Natural killer cell (primary cell): ENCODE measurements at regions not wholly inside any gene's neighbourhood (a gene's known extent, or its start where the extent isn't known, plus 50 kb on each side); places are given as distances from the start of the nearest gene placed in this dataset.

ENCODE experiments used
- ATAC-seq, 3 donors: fragments of 150-1000 bp in 2 of 3; fragments of 200-7000 bp in 1 of 3; cut with Tn5 transposase; 1 replicate in 1 of 3; 2 replicates in 2 of 3; pipeline ENCODE4 v1.10.0; 2021; ENCODE audit warnings: mild to moderate bottlenecking in 2 of 3, moderate library complexity in 2 of 3
- DNase-seq, 2 donors: peaks; one replicate each; pipeline versions ENCODE4 v3.0.0 to v3.0.0-alpha.2; 2013 to 2021; ENCODE audit warnings: mixed read lengths in 1 of 2
- H3K27ac ChIP-seq: one replicate; pipeline ENCODE4 v1.5.1; 2013; ENCODE audit warnings: mild to moderate bottlenecking, low read length
- H3K27me3 ChIP-seq: one replicate; pipeline ENCODE4 v1.6.1; 2013; ENCODE audit warnings: low read length; ENCODE audit not compliant: control insufficient read depth, insufficient read depth
- H3K36me3 ChIP-seq: one replicate; pipeline ENCODE4 v1.6.1; 2013; ENCODE audit warnings: low read length; ENCODE audit not compliant: control insufficient read depth, insufficient read depth
- H3K4me1 ChIP-seq: one replicate; pipeline ENCODE4 v1.6.1; 2013; ENCODE audit warnings: low read length; ENCODE audit not compliant: control insufficient read depth, insufficient read depth
- H3K4me3 ChIP-seq: one replicate; pipeline ENCODE4 v1.5.1; 2013; ENCODE audit warnings: low read length
- H3K9me3 ChIP-seq: one replicate; pipeline ENCODE4 v1.6.1; 2013; ENCODE audit warnings: low read length; ENCODE audit not compliant: control insufficient read depth, insufficient read depth
- H3K27ac Mint-ChIP-seq, 2 donors: one replicate each; pipeline ENCODE4 v1.8.0; 2022; ENCODE audit warnings: mild to moderate bottlenecking in 2 of 2, mixed read lengths in 2 of 2, moderate library complexity in 1 of 2
- H3K27me3 Mint-ChIP-seq, 2 donors: one replicate each; pipeline ENCODE4 v1.8.0; 2022; ENCODE audit warnings: low read depth in 2 of 2, mixed read lengths in 2 of 2
- H3K36me3 Mint-ChIP-seq: one replicate; pipeline ENCODE4 v1.8.0; 2022; ENCODE audit warnings: mixed read lengths
- H3K4me1 Mint-ChIP-seq, 2 donors: one replicate each; pipeline ENCODE4 v1.8.0; 2022; ENCODE audit warnings: mixed read lengths in 2 of 2
- H3K4me3 Mint-ChIP-seq: one replicate; pipeline ENCODE4 v1.8.0; 2022; ENCODE audit warnings: mild to moderate bottlenecking, moderate library complexity, mixed read lengths
- H3K9me3 Mint-ChIP-seq, 2 donors: one replicate each; pipeline ENCODE4 v1.8.0; 2022; ENCODE audit warnings: mixed read lengths in 2 of 2
- CTCF ChIP-seq: fragments of 200-600 bp; IDR thresholded peaks from one replicate; pipeline ENCODE4 v1.8.0; 2022; ENCODE audit warnings: antibody characterized with exemption
- WGBS: methylation state at CpG from one replicate; pipeline ENCODE4 v1.1.7; 2013; ENCODE audit warnings: missing lambda C conversion rate; ENCODE audit not compliant: insufficient coverage; 5-methylcytosine and 5-hydroxymethylcytosine counted together
- intact Hi-C: fragments of 100-400 bp; cut with micrococcal nuclease; formaldehyde crosslinking; loops from one replicate; pipeline ENCODE4 v1.14.2; 2022

GRCh38 chr17:17403899-17404576 lies 72.8 kb upstream of the MED9 start:
- Mint-ChIP-seq H3K9me3 (no peaks in the 10 kb centered on the region), H3K27ac (peak overlapping the region; percentile 31 to 33), H3K27me3 (peaks cover 0 to 5% of the 10 kb centered on the region in 2 donors), H3K36me3 (no peaks in the 10 kb centered on the region), H3K4me1 (peaks cover 24 to 42% of the 10 kb centered on the region in 2 donors), H3K4me3 (peak overlapping the region; percentile 49)
- Histone ChIP-seq H3K27ac (peak overlapping the region; percentile 45), H3K27me3 (no peaks in the 10 kb centered on the region), H3K4me3 (no peak overlapping the region), H3K36me3 (no peaks in the 10 kb centered on the region), H3K9me3 (no peaks in the 10 kb centered on the region), H3K4me1 (peaks cover 27% of the 10 kb centered on the region)
- DNase-seq, result peak; percentile 37 to 73
- intact Hi-C loops, result no loop called here
- peak; percentile 76 to 93 (median 77) for ATAC-seq
- no peak for TF ChIP-seq CTCF
- WGBS, result 14% methylated on average over 16 of the region's 17 CpGs

- Histone ChIP-seq H3K27me3 (no peaks in the 10 kb centered on the region), H3K9me3 (no peaks in the 10 kb centered on the region), H3K36me3 (no peaks in the 10 kb centered on the region), H3K4me1 (peaks cover 27% of the 10 kb centered on the region), H3K4me3 (no peak overlapping the region), H3K27ac (no peak overlapping the region)
- TF ChIP-seq CTCF, result no peak
- Mint-ChIP-seq H3K27me3 (peaks cover 0 to 5% of the 10 kb centered on the region in 2 donors), H3K36me3 (no peaks in the 10 kb centered on the region), H3K4me1 (peaks cover 24 to 46% of the 10 kb centered on the region in 2 donors), H3K9me3 (no peaks in the 10 kb centered on the region), H3K27ac (no peak overlapping the region), H3K4me3 (no peak overlapping the region)
- intact Hi-C loops, result no loop called here
- no peak for DNase-seq
- WGBS, result 98% methylated on average over 2 of the region's 2 CpGs
- no peak for ATAC-seq
Measured at GRCh38 chr17:17405673-17406072, 71.1 kb upstream of the MED9 start.

- no peak for TF ChIP-seq CTCF
- Histone ChIP-seq H3K27ac (no peak overlapping the region), H3K4me3 (no peak overlapping the region), H3K27me3 (no peaks in the 10 kb centered on the region), H3K9me3 (no peaks in the 10 kb centered on the region), H3K36me3 (no peaks in the 10 kb centered on the region), H3K4me1 (peaks cover 27% of the 10 kb centered on the region)
- Mint-ChIP-seq H3K9me3 (no peaks in the 10 kb centered on the region), H3K27me3 (peaks cover 0 to 2% of the 10 kb centered on the region in 2 donors), H3K36me3 (no peaks in the 10 kb centered on the region), H3K4me1 (peaks cover 24 to 42% of the 10 kb centered on the region in 2 donors), H3K27ac (no peak overlapping the region), H3K4me3 (no peak overlapping the region)
- ATAC-seq (no peak), DNase-seq (no peak)
- 93% methylated on average over 7 of the region's 7 CpGs for WGBS
- intact Hi-C loops, result no loop called here
Measured at GRCh38 chr17:17406225-17406624, 70.6 kb upstream of the MED9 start.
